WTC11 (cell line): ENCODE measurements at regions not wholly inside any gene's neighbourhood (a gene's known extent, or its start where the extent isn't known, plus 50 kb on each side); places are given as distances from the start of the nearest gene placed in this dataset.

Source experiments
- ATAC-seq: fragments of 200-7000 bp; cut with Tn5 transposase; 2 replicates; pipeline ENCODE4 v1.10.0; 2021; ENCODE audit warnings: mild to moderate bottlenecking, moderate library complexity
- CTCF ChIA-PET: fragments of 300-600 bp; sonication (Branson Sonifier 250); formaldehyde crosslinking; loops from one replicate; lab custom pipeline; 2021; ENCODE audit warnings: antibody characterized with exemption; lab: Charles Lee
- POLR2A ChIA-PET: fragments of 350-600 bp; sonication (Branson Sonifier 250); formaldehyde crosslinking; loops from one replicate; lab custom pipeline; 2021; ENCODE audit warnings: antibody characterized with exemption; lab: Charles Lee
- DNase-seq: peaks from one replicate; pipeline ENCODE4 v3.0.0; 2021; ENCODE audit warnings: low spot score
- H3K27ac Mint-ChIP-seq: 2 replicates; pipeline ENCODE4 v1.8.0; 2021; ENCODE audit warnings: mixed read lengths
- H3K27me3 Mint-ChIP-seq: 2 replicates; pipeline ENCODE4 v1.8.0; 2021; ENCODE audit warnings: low read depth, mild to moderate bottlenecking, moderate library complexity, mixed read lengths
- H3K36me3 Mint-ChIP-seq: 2 replicates; pipeline ENCODE4 v1.8.0; 2021; ENCODE audit warnings: mixed read lengths
- H3K4me1 Mint-ChIP-seq: 2 replicates; pipeline ENCODE4 v1.8.0; 2022; ENCODE audit warnings: mixed read lengths
- H3K4me3 Mint-ChIP-seq: 2 replicates; pipeline ENCODE4 v1.8.0; 2021; ENCODE audit warnings: mild to moderate bottlenecking, moderate library complexity, mixed read lengths
- H3K9me3 Mint-ChIP-seq: 2 replicates; pipeline ENCODE4 v1.8.0; 2021; ENCODE audit warnings: mixed read lengths
- ATF1 ChIP-seq: sonication (generic); formaldehyde crosslinking; IDR thresholded peaks from 2 replicates; pipeline ENCODE4 v1.8.1; 2023; ENCODE audit warnings: mild to moderate bottlenecking, moderate library complexity, missing genetic modification reagents
- CBFB ChIP-seq: sonication (generic); formaldehyde crosslinking; IDR thresholded peaks from 2 replicates; pipeline ENCODE4 v1.8.1; 2022; ENCODE audit warnings: mild to moderate bottlenecking, low read depth, missing genetic modification reagents
- CTCF ChIP-seq: fragments of 200-600 bp; IDR thresholded peaks from 2 replicates; pipeline ENCODE4 v1.8.0; 2022; ENCODE audit warnings: antibody characterized with exemption
- ETV6 ChIP-seq: sonication (generic); formaldehyde crosslinking; IDR thresholded peaks from 2 replicates; pipeline ENCODE4 v1.8.1; 2022; ENCODE audit warnings: mild to moderate bottlenecking, missing genetic modification reagents
- FOXK1 ChIP-seq: sonication (generic); formaldehyde crosslinking; IDR thresholded peaks from 2 replicates; pipeline ENCODE4 v1.8.0; 2022; ENCODE audit warnings: mild to moderate bottlenecking, moderate library complexity, missing genetic modification reagents
- FOXP4 ChIP-seq: sonication (generic); formaldehyde crosslinking; IDR thresholded peaks from 2 replicates; pipeline ENCODE4 v1.8.0; 2022; ENCODE audit warnings: mild to moderate bottlenecking, missing genetic modification reagents
- GABPB1 ChIP-seq: sonication (generic); formaldehyde crosslinking; IDR thresholded peaks from 2 replicates; pipeline ENCODE4 v1.8.1; 2023; ENCODE audit warnings: mild to moderate bottlenecking, missing genetic modification reagents
- HMGA2 ChIP-seq: fragments of 250-450 bp; sonication (Bioruptor Pico); IDR thresholded peaks from 2 replicates; pipeline ENCODE4 v1.4.0; 2021; ENCODE audit warnings: mild to moderate bottlenecking, moderate library complexity
- JAZF1 ChIP-seq: fragments of 250-450 bp; sonication (Bioruptor Pico); IDR thresholded peaks from 2 replicates; pipeline ENCODE4 v1.9.0; 2021; ENCODE audit warnings: moderate library complexity, mild to moderate bottlenecking, inconsistent platforms
- MYBL2 ChIP-seq: sonication (generic); formaldehyde crosslinking; IDR thresholded peaks from 2 replicates; pipeline ENCODE4 v1.8.1; 2023; ENCODE audit warnings: mild to moderate bottlenecking, moderate library complexity, missing genetic modification reagents
- NFYB ChIP-seq: sonication (generic); formaldehyde crosslinking; conservative IDR thresholded peaks from 2 replicates; pipeline ENCODE4 v1.8.0; 2022; ENCODE audit warnings: low read depth, missing genetic modification reagents
- NR3C1 ChIP-seq: sonication (generic); formaldehyde crosslinking; conservative IDR thresholded peaks from 2 replicates; pipeline ENCODE4 v1.8.1; 2023; ENCODE audit warnings: low read depth, mild to moderate bottlenecking, missing genetic modification reagents
- RELA ChIP-seq: sonication (generic); formaldehyde crosslinking; IDR thresholded peaks from 2 replicates; pipeline ENCODE4 v1.8.1; 2022; ENCODE audit warnings: missing genetic modification reagents, mild to moderate bottlenecking, borderline replicate concordance
- ZNF263 ChIP-seq: sonication (generic); formaldehyde crosslinking; IDR thresholded peaks from 2 replicates; pipeline ENCODE4 v1.8.1; 2022; ENCODE audit warnings: low read depth, mild to moderate bottlenecking, moderate library complexity, missing genetic modification reagents
- ZNF281 ChIP-seq: sonication (generic); formaldehyde crosslinking; IDR thresholded peaks from 2 replicates; pipeline ENCODE4 v1.8.0; 2023; ENCODE audit warnings: mild to moderate bottlenecking, missing genetic modification reagents
- ZNF396 ChIP-seq: fragments of 250-450 bp; sonication (Bioruptor Pico); IDR thresholded peaks from 2 replicates; pipeline ENCODE4 v1.8.0; 2021; ENCODE audit warnings: mild to moderate bottlenecking, moderate library complexity, borderline replicate concordance
- ZNF532 ChIP-seq: fragments of 250-450 bp; sonication (Bioruptor Pico); IDR thresholded peaks from 2 replicates; pipeline ENCODE4 v1.9.0; 2021; ENCODE audit warnings: mild to moderate bottlenecking, borderline replicate concordance

GRCh38 chr10:78863140-78863905 is 205.4 kb upstream of the ZMIZ1 start:
- no peaks in the 10 kb centered on the region for H3K36me3 Mint-ChIP-seq
- no peak overlapping the region for H3K27ac Mint-ChIP-seq
- POLR2A ChIA-PET: no interaction called here
- DNase-seq: no peak
- H3K27me3 Mint-ChIP-seq: peaks cover 6% of the 10 kb centered on the region
- TF ChIP-seq JAZF1: no peak
- TF ChIP-seq ZNF263 (CRISPR knock-in tag): no peak
- TF ChIP-seq MYBL2 (CRISPR knock-in tag): no peak
- TF ChIP-seq CBFB (CRISPR knock-in tag): no peak
- TF ChIP-seq FOXP4 (CRISPR knock-in tag): no peak
- no peak for TF ChIP-seq ATF1 (CRISPR knock-in tag)
- no peak for TF ChIP-seq ZNF532 (CRISPR knock-in tag)
- TF ChIP-seq FOXK1 (CRISPR knock-in tag): no peak
- TF ChIP-seq, all 79 proteins: peak for 0
- Mint-ChIP-seq H3K4me3 (no peak overlapping the region), H3K9me3 (no peaks in the 10 kb centered on the region), H3K4me1 (no peaks in the 10 kb centered on the region)
- no peak for ATAC-seq
- CTCF ChIA-PET: no interaction called here

GRCh38 chr10:78863906-78864239 is 204.9 kb upstream of the ZMIZ1 start:
- Mint-ChIP-seq H3K4me1 (no peaks in the 10 kb centered on the region), H3K9me3 (no peaks in the 10 kb centered on the region), H3K27me3 (peaks cover 6% of the 10 kb centered on the region), H3K36me3 (no peaks in the 10 kb centered on the region), H3K4me3 (no peak overlapping the region), H3K27ac (no peak overlapping the region)
- ChIA-PET CTCF (no interaction called here), POLR2A (no interaction called here)
- no peak for DNase-seq
- ATAC-seq: no peak
- TF ChIP-seq ZNF396 (CRISPR knock-in tag) (no peak), CTCF (no peak), HMGA2 (no peak), ETV6 (no peak), ZNF263 (CRISPR knock-in tag) (no peak)

- DNase-seq: no peak
- H3K4me3 Mint-ChIP-seq: no peak overlapping the region
- no peaks in the 10 kb centered on the region for H3K4me1 Mint-ChIP-seq
- H3K36me3 Mint-ChIP-seq: no peaks in the 10 kb centered on the region
- no peak for ATAC-seq
- peaks cover 10% of the 10 kb centered on the region for H3K27me3 Mint-ChIP-seq
- H3K27ac Mint-ChIP-seq: no peak overlapping the region
- TF ChIP-seq RELA (no peak), GABPB1 (no peak), CBFB (CRISPR knock-in tag) (no peak), NFYB (CRISPR knock-in tag) (no peak), NR3C1 (CRISPR knock-in tag) (no peak), ZNF281 (CRISPR knock-in tag) (no peak)
- no peaks in the 10 kb centered on the region for H3K9me3 Mint-ChIP-seq
- ChIA-PET POLR2A (no interaction called here), CTCF (no interaction called here)
Measured at GRCh38 chr10:78864761-78865537, 203.8 kb upstream of the ZMIZ1 start.
